SK-N-SH treated with all-trans-retinoic acid at 6 μM for 48 hours (cell line): ENCODE measurements at regions not wholly inside any gene's neighbourhood (a gene's known extent, or its start where the extent isn't known, plus 50 kb on each side); places are given as distances from the start of the nearest gene placed in this dataset.

Source experiments
- ATAC-seq: fragments of 200-7000 bp; cut with Tn5 transposase; 3 replicates; pipeline ENCODE4 v1.9.1; 2020; ENCODE audit warnings: mild to moderate bottlenecking, moderate library complexity
- ARNTL ChIP-seq: fragments of 450-650 bp; formaldehyde crosslinking; IDR thresholded peaks from 2 replicates; pipeline ENCODE4 v1.5.0; 2020; ENCODE audit warnings: low read depth, mild to moderate bottlenecking, moderate library complexity, borderline replicate concordance
- CSDC2 ChIP-seq: fragments of 250-450 bp; sonication (Bioruptor Pico); IDR thresholded peaks from 2 replicates; pipeline ENCODE4 v1.5.0; 2020; ENCODE audit warnings: mild to moderate bottlenecking, moderate library complexity
- ESRRG ChIP-seq: fragments of 250-450 bp; sonication (Bioruptor Pico); IDR thresholded peaks from 2 replicates; pipeline ENCODE4 v1.6.1; 2021; ENCODE audit warnings: mild to moderate bottlenecking
- GLIS3 ChIP-seq: fragments of 250-450 bp; sonication (Bioruptor Pico); IDR thresholded peaks from 2 replicates; pipeline ENCODE4 v1.5.0; 2020; ENCODE audit warnings: mild to moderate bottlenecking, moderate library complexity
- ISL1 ChIP-seq: fragments of 250-450 bp; sonication (Bioruptor Pico); IDR thresholded peaks from 2 replicates; pipeline ENCODE4 v2.1.2; 2022; ENCODE audit warnings: mild to moderate bottlenecking, moderate library complexity
- OSR1 ChIP-seq: fragments of 250-450 bp; sonication (Bioruptor Pico); IDR thresholded peaks from 2 replicates; pipeline ENCODE4 v1.8.0; 2022; ENCODE audit warnings: moderate library complexity, mild to moderate bottlenecking, inconsistent platforms
- PATZ1 ChIP-seq: fragments of 250-450 bp; sonication (Bioruptor Pico); IDR thresholded peaks from 2 replicates; pipeline ENCODE4 v1.8.0; 2020; ENCODE audit warnings: mild to moderate bottlenecking, moderate library complexity, borderline replicate concordance
- POU6F1 ChIP-seq: fragments of 250-450 bp; sonication (Bioruptor Pico); IDR thresholded peaks from 2 replicates; pipeline ENCODE4 v1.8.0; 2021; ENCODE audit warnings: low read depth, mild to moderate bottlenecking, moderate library complexity, borderline replicate concordance
- PPARA ChIP-seq: fragments of 250-450 bp; sonication (Bioruptor Pico); IDR thresholded peaks from 2 replicates; pipeline ENCODE4 v1.5.0; 2020; ENCODE audit warnings: mild to moderate bottlenecking, borderline replicate concordance
- RARB ChIP-seq: fragments of 250-450 bp; sonication (Bioruptor Pico); IDR thresholded peaks from 2 replicates; pipeline ENCODE4 v1.8.0; 2021; ENCODE audit warnings: mild to moderate bottlenecking, moderate library complexity
- SNAI2 ChIP-seq: fragments of 250-450 bp; sonication (Bioruptor Pico); IDR thresholded peaks from 2 replicates; pipeline ENCODE4 v1.5.0; 2020; ENCODE audit warnings: mild to moderate bottlenecking, moderate library complexity
- TCF4 ChIP-seq: fragments of 250-450 bp; sonication (Bioruptor Pico); IDR thresholded peaks from 2 replicates; pipeline ENCODE4 v1.8.0; 2021; ENCODE audit warnings: mild to moderate bottlenecking, moderate library complexity, borderline replicate concordance
- TOX ChIP-seq: fragments of 250-450 bp; sonication (Bioruptor Pico); IDR thresholded peaks from 2 replicates; pipeline ENCODE4 v1.8.0; 2021; ENCODE audit warnings: mild to moderate bottlenecking, moderate library complexity, borderline replicate concordance
- ZFP3 ChIP-seq: fragments of 250-450 bp; sonication (Bioruptor Pico); IDR thresholded peaks from 2 replicates; pipeline ENCODE4 v1.5.0; 2020; ENCODE audit warnings: mild to moderate bottlenecking, moderate library complexity
- ZNF565 ChIP-seq: fragments of 450-650 bp; formaldehyde crosslinking; conservative IDR thresholded peaks from 2 replicates; pipeline ENCODE4 v1.5.0; 2020; ENCODE audit warnings: low read depth, mild to moderate bottlenecking, moderate library complexity
- ZNF70 ChIP-seq: fragments of 450-650 bp; formaldehyde crosslinking; IDR thresholded peaks from 2 replicates; pipeline ENCODE4 v1.5.0; 2020; ENCODE audit warnings: mild to moderate bottlenecking, moderate library complexity
- ZNF8 ChIP-seq: fragments of 450-650 bp; formaldehyde crosslinking; IDR thresholded peaks from 2 replicates; pipeline ENCODE4 v1.5.0; 2020; ENCODE audit warnings: mild to moderate bottlenecking, moderate library complexity
- TF ChIP-seq, protein P1 (sequence below): fragments of 250-450 bp; sonication (Bioruptor Pico); IDR thresholded peaks from 2 replicates; pipeline ENCODE4 v1.5.0; 2020; ENCODE audit warnings: mild to moderate bottlenecking, moderate library complexity

- TF ChIP-seq POU6F1 (CRISPR knock-in tag) (no peak), PATZ1 (CRISPR knock-in tag) (no peak), SNAI2 (CRISPR knock-in tag) (no peak), GLIS3 (CRISPR knock-in tag) (no peak), ZFP3 (CRISPR knock-in tag) (no peak), RARB (CRISPR knock-in tag) (no peak), ISL1 (CRISPR knock-in tag) (no peak)
- TF ChIP-seq, protein P1, sequence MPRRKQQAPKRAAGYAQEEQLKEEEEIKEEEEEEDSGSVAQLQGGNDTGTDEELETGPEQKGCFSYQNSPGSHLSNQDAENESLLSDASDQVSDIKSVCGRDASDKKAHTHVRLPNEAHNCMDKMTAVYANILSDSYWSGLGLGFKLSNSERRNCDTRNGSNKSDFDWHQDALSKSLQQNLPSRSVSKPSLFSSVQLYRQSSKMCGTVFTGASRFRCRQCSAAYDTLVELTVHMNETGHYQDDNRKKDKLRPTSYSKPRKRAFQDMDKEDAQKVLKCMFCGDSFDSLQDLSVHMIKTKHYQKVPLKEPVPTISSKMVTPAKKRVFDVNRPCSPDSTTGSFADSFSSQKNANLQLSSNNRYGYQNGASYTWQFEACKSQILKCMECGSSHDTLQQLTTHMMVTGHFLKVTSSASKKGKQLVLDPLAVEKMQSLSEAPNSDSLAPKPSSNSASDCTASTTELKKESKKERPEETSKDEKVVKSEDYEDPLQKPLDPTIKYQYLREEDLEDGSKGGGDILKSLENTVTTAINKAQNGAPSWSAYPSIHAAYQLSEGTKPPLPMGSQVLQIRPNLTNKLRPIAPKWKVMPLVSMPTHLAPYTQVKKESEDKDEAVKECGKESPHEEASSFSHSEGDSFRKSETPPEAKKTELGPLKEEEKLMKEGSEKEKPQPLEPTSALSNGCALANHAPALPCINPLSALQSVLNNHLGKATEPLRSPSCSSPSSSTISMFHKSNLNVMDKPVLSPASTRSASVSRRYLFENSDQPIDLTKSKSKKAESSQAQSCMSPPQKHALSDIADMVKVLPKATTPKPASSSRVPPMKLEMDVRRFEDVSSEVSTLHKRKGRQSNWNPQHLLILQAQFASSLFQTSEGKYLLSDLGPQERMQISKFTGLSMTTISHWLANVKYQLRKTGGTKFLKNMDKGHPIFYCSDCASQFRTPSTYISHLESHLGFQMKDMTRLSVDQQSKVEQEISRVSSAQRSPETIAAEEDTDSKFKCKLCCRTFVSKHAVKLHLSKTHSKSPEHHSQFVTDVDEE (CRISPR knock-in tag), result no peak
- ATAC-seq, result no peak
These were observed 109.9 kb downstream of the TANC2 start for GRCh38 chr17:63075969-63076368.

GRCh38 chr17:63078707-63079106 is 112.7 kb downstream of the TANC2 start:
- no peak for ATAC-seq
- TF ChIP-seq TCF4 (CRISPR knock-in tag) (no peak), OSR1 (CRISPR knock-in tag) (no peak)

GRCh38 chr17:63082273-63082861 is 116.3 kb downstream of the TANC2 start:
- TF ChIP-seq ZNF565 (no peak), OSR1 (CRISPR knock-in tag) (no peak), ARNTL (no peak), GLIS3 (CRISPR knock-in tag) (no peak), ZNF8 (CRISPR knock-in tag) (no peak), PATZ1 (CRISPR knock-in tag) (no peak), RARB (CRISPR knock-in tag) (no peak), TCF4 (CRISPR knock-in tag) (no peak), TOX (no peak), POU6F1 (CRISPR knock-in tag) (no peak), PPARA (CRISPR knock-in tag) (no peak), ESRRG (CRISPR knock-in tag) (no peak), CSDC2 (CRISPR knock-in tag) (no peak)
- peak; percentile 62 for ATAC-seq

- TF ChIP-seq ZNF70 (no peak), ISL1 (CRISPR knock-in tag) (no peak), OSR1 (CRISPR knock-in tag) (no peak), POU6F1 (CRISPR knock-in tag) (no peak), ZNF565 (no peak), TOX (no peak)
- ATAC-seq, result peak; percentile 74
These were observed 116.9 kb downstream of the TANC2 start for GRCh38 chr17:63082952-63083351.
